Breast epithelium (tissue), 3 donors: ENCODE measurements at regions not wholly inside any gene's neighbourhood (a gene's known extent, or its start where the extent isn't known, plus 50 kb on each side); places are given as distances from the start of the nearest gene placed in this dataset.

ENCODE experiments used
- POLR2A ChIP-seq: fragments of 450-650 bp; IDR thresholded peaks from one replicate; pipeline ENCODE4 v1.6.1; 2016; ENCODE audit warnings: antibody characterized with exemption, mild to moderate bottlenecking, moderate library complexity
- POLR2AphosphoS5 ChIP-seq, 3 donors: sonication (generic); formaldehyde crosslinking; IDR thresholded peaks; one replicate each; pipeline ENCODE4 v1.6.1; 2017; ENCODE audit warnings: antibody characterized with exemption in 3 of 3
- TF ChIP-seq, protein P1 (sequence below), 3 donors: fragments of 450-650 bp; IDR thresholded peaks; one replicate each; pipeline ENCODE4 v1.5.1; 2016 to 2017; ENCODE audit warnings: antibody characterized with exemption in 3 of 3, mild to moderate bottlenecking in 3 of 3, moderate library complexity in 3 of 3

DNA sequence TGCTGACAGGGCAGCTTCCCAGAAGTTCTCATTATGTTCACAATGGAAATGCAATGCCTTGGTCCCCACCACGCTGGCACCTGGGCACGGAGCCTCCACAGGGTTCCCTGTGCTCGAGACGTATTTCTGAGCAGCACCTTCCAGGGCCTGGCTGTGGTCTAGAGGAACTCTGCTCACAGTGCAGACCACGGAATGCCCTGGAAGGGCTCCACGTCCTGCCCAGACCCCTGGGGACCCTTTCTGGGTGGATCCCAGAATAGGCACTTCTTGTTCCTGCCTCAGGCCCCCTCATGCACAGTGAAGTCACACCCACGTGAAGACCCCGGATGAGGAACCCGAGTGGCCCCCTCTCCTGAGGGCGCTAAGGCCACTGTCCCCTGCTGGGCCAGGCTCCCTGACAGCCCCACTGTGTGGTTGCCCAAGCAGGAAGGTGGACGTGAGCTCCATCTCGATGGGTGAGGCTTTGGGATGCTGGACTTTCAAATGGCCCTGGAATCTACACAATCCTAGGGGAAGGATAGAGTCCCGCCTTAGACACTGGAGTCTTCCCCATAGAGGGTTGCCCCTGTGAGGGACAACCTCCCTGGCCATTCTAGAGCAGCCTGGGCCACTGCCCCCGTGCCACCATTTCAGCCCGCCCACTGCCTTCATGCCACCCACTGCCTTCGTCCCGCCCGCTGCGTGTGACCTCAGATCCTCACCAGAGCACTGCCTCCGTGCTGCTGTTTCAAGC lies 1106.8 kb downstream of the BRD1 start:
- TF ChIP-seq, protein P1, sequence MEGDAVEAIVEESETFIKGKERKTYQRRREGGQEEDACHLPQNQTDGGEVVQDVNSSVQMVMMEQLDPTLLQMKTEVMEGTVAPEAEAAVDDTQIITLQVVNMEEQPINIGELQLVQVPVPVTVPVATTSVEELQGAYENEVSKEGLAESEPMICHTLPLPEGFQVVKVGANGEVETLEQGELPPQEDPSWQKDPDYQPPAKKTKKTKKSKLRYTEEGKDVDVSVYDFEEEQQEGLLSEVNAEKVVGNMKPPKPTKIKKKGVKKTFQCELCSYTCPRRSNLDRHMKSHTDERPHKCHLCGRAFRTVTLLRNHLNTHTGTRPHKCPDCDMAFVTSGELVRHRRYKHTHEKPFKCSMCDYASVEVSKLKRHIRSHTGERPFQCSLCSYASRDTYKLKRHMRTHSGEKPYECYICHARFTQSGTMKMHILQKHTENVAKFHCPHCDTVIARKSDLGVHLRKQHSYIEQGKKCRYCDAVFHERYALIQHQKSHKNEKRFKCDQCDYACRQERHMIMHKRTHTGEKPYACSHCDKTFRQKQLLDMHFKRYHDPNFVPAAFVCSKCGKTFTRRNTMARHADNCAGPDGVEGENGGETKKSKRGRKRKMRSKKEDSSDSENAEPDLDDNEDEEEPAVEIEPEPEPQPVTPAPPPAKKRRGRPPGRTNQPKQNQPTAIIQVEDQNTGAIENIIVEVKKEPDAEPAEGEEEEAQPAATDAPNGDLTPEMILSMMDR (IDR thresholded peaks at IDR 0.05), result no peak
- TF ChIP-seq POLR2A (no peak), POLR2AphosphoS5 (IDR thresholded peaks at IDR 0.05) (no peak)
